B cell (primary cell): ENCODE measurements at regions not wholly inside any gene's neighbourhood (a gene's known extent, or its start where the extent isn't known, plus 50 kb on each side); places are given as distances from the start of the nearest gene placed in this dataset.
"Not testable (repeated sequence)": the region's sequence is repeated elsewhere in the genome, so short reads cannot be mapped to it uniquely, and the experiment has no call there.

Experiments
- ATAC-seq: fragments of 200-7000 bp; cut with Tn5 transposase; one replicate; pipeline ENCODE4 v1.10.0; 2021; ENCODE audit warnings: low read depth, mild to moderate bottlenecking, moderate number of reproducible peaks, moderate library complexity
- CTCF ChIA-PET: fragments of 350-600 bp; sonication (Branson Sonifier 250); formaldehyde crosslinking; loops from one replicate; lab custom pipeline; 2021; ENCODE audit warnings: antibody characterized with exemption, inconsistent platforms; lab: Charles Lee
- POLR2A ChIA-PET: fragments of 350-600 bp; sonication (Branson Sonifier 250); formaldehyde crosslinking; loops from one replicate; lab custom pipeline; 2021; ENCODE audit warnings: antibody characterized with exemption; lab: Charles Lee
- DNase-seq: peaks from one replicate; pipeline ENCODE4 v3.0.0; 2013
- H2AFZ ChIP-seq: 2 replicates; pipeline ENCODE4 v1.6.1; 2012; ENCODE audit warnings: mild to moderate bottlenecking, low read depth, low read length; ENCODE audit not compliant: insufficient read depth, poor library complexity, severe bottlenecking
- H3K27ac ChIP-seq, 2 donors: 1 replicate in 1 of 2; 2 replicates in 1 of 2; pipeline ENCODE4 v1.5.1; 2012 to 2013; ENCODE audit warnings: low read length in 2 of 2, mild to moderate bottlenecking in 2 of 2, moderate library complexity in 1 of 2
- H3K27me3 ChIP-seq, 4 experiments: fragments of 200-600 bp in 1 of 4; sonication (generic) in 1 of 4; replicated peaks in 1 of 4; 1 replicate in 2 of 4; 2 replicates in 2 of 4; pipeline versions ENCODE4 v1.6.1 to v1.7.0; 2013 to 2016; ENCODE audit warnings: low read length in 3 of 4, mild to moderate bottlenecking in 2 of 4, mixed read lengths in 1 of 4, moderate library complexity in 1 of 4; ENCODE audit not compliant: insufficient read depth in 4 of 4, control insufficient read depth in 3 of 4; ENCODE audit errors: control extremely low read depth in 1 of 4
- H3K36me3 ChIP-seq, 2 experiments: replicated peaks in 1 of 2; 1 replicate in 1 of 2; 2 replicates in 1 of 2; pipeline versions ENCODE4 v1.6.1 to v1.7.1; 2013; ENCODE audit warnings: low read length in 1 of 2; ENCODE audit not compliant: insufficient read depth in 2 of 2, control insufficient read depth in 1 of 2; ENCODE audit errors: control extremely low read depth in 1 of 2, extremely low read depth in 1 of 2
- H3K4me1 ChIP-seq, 2 donors: fragments of 200-600 bp in 1 of 2; sonication (generic) in 1 of 2; 1 replicate in 1 of 2; 2 replicates in 1 of 2; pipeline versions ENCODE4 v1.5.1 to v1.6.1; 2013 to 2017; ENCODE audit warnings: low read length in 2 of 2; ENCODE audit not compliant: control insufficient read depth in 2 of 2, insufficient read depth in 2 of 2
- H3K4me2 ChIP-seq: replicated peaks from 2 replicates; pipeline ENCODE3; 2012; ENCODE audit warnings: mild to moderate bottlenecking, low read depth, low read length; ENCODE audit not compliant: poor library complexity, severe bottlenecking
- H3K4me3 ChIP-seq, 5 experiments: fragments of 200-600 bp in 1 of 5; sonication (generic) in 1 of 5; 1 replicate in 3 of 5; 2 replicates in 2 of 5; pipeline versions ENCODE4 v1.5.1 to v1.7.0; 2011 to 2016; ENCODE audit warnings: low read length in 4 of 5, mild to moderate bottlenecking in 4 of 5, low read depth in 2 of 5, control low read depth in 1 of 5, moderate library complexity in 1 of 5; ENCODE audit not compliant: insufficient read depth in 1 of 5; ENCODE audit errors: control extremely low read depth in 1 of 5, extremely low read depth in 1 of 5
- H3K79me2 ChIP-seq: fragments of 200-600 bp; sonication (generic); one replicate; pipeline ENCODE4 v1.6.0; 2016; ENCODE audit warnings: low read length; ENCODE audit not compliant: control insufficient read depth, insufficient read depth
- H3K9ac ChIP-seq: fragments of 200-600 bp; sonication (generic); 2 replicates; pipeline ENCODE4 v1.6.1; 2017; ENCODE audit warnings: mild to moderate bottlenecking, low read length, moderate library complexity
- H3K9me3 ChIP-seq, 3 donors: one replicate each; pipeline versions ENCODE4 v1.6.1 to v1.7.1; 2013; ENCODE audit warnings: low read length in 2 of 3; ENCODE audit not compliant: control insufficient read depth in 2 of 3, insufficient read depth in 1 of 3; ENCODE audit errors: control extremely low read depth in 1 of 3
- H4K20me1 ChIP-seq: 2 replicates; pipeline ENCODE4 v1.6.0; 2012; ENCODE audit warnings: mild to moderate bottlenecking, low read length; ENCODE audit not compliant: insufficient read depth, control insufficient read depth, poor library complexity, severe bottlenecking
- H3K27ac Mint-ChIP-seq: one replicate; pipeline ENCODE4 v1.8.0; 2021; ENCODE audit warnings: mixed read lengths
- H3K27me3 Mint-ChIP-seq: one replicate; pipeline ENCODE4 v1.8.0; 2021; ENCODE audit warnings: mixed read lengths
- H3K4me1 Mint-ChIP-seq: one replicate; pipeline ENCODE4 v1.8.0; 2021; ENCODE audit warnings: mixed read lengths
- H3K4me3 Mint-ChIP-seq: one replicate; pipeline ENCODE4 v1.8.0; 2021; ENCODE audit warnings: mixed read lengths
- H3K9me3 Mint-ChIP-seq: one replicate; pipeline ENCODE4 v1.8.0; 2022; ENCODE audit warnings: mixed read lengths; ENCODE audit not compliant: insufficient read depth
- EZH2 ChIP-seq: IDR thresholded peaks from 2 replicates; pipeline ENCODE4 v1.6.1; 2012; ENCODE audit warnings: borderline replicate concordance, low read depth, mild to moderate bottlenecking, moderate library complexity, low read length; ENCODE audit not compliant: insufficient read depth, poor library complexity, severe bottlenecking
- WGBS: methylation state at CpG from one replicate; pipeline ENCODE4 v1.1.5; 2013; ENCODE audit warnings: missing lambda C conversion rate; ENCODE audit not compliant: insufficient coverage; 5-methylcytosine and 5-hydroxymethylcytosine counted together
- intact Hi-C: fragments of 100-400 bp; cut with micrococcal nuclease; formaldehyde crosslinking; loops from one replicate; pipeline ENCODE4 v1.10.0; 2022
- TF ChIP-seq, protein P1 (sequence below): fragments of 200-600 bp; IDR thresholded peaks from one replicate; pipeline ENCODE4 v1.8.0; 2022; ENCODE audit warnings: antibody characterized with exemption, mild to moderate bottlenecking

DNA sequence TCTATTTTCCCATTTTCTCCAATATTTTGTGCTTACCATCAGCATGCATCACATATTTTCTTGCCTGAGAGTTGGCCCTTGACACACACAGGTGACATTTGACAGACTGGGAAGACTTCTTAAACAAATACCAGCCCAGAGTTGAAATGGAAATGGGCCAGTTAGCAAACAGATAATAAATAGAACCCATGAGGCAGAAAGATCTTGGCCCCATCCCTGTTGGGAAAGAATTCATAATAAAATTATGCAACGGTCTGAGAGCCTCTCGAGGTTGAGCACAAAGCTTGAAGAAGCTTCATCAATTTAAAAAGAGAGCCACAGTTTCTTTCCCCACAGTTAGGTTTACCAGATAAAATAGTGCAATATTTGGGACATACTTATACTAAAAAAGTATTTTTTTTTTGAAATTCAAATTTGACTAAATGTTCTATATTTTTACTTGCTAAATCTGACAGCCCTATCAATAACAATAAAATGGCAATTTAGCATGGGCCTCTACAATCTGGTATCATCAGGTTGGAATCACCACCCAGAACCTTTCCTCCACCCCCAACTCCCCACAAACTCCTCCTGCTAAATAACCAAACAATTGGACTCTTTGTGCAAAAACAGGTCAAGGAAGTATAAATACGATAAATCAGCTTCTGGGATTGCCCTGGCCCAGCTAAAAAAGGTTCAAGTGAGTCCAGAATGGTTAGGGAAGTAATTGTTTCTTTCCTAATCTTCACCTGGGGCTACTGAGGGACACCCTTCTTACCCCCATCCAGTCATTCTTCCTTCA, 129.8 kb downstream of the CD164 start:
- Histone ChIP-seq H3K79me2 (no peaks in the 10 kb centered on the region), H3K27ac (no peak overlapping the region), H3K4me3 (no peak overlapping the region), H3K36me3 (no peaks in the 10 kb centered on the region), H3K27me3 (no peaks in the 10 kb centered on the region), H3K4me2 (no peak overlapping the region), H3K9me3 (no peaks in the 10 kb centered on the region), H4K20me1 (no peaks in the 10 kb centered on the region), H3K4me1 (no peaks in the 10 kb centered on the region), H2AFZ (no peak overlapping the region), H3K9ac (no peak overlapping the region)
- Mint-ChIP-seq H3K4me1 (no peaks in the 10 kb centered on the region), H3K27ac (no peak overlapping the region), H3K4me3 (no peak overlapping the region), H3K9me3 (no peaks in the 10 kb centered on the region), H3K27me3 (peaks cover 6% of the 10 kb centered on the region)
- no peak for TF ChIP-seq EZH2
- TF ChIP-seq, protein P1, sequence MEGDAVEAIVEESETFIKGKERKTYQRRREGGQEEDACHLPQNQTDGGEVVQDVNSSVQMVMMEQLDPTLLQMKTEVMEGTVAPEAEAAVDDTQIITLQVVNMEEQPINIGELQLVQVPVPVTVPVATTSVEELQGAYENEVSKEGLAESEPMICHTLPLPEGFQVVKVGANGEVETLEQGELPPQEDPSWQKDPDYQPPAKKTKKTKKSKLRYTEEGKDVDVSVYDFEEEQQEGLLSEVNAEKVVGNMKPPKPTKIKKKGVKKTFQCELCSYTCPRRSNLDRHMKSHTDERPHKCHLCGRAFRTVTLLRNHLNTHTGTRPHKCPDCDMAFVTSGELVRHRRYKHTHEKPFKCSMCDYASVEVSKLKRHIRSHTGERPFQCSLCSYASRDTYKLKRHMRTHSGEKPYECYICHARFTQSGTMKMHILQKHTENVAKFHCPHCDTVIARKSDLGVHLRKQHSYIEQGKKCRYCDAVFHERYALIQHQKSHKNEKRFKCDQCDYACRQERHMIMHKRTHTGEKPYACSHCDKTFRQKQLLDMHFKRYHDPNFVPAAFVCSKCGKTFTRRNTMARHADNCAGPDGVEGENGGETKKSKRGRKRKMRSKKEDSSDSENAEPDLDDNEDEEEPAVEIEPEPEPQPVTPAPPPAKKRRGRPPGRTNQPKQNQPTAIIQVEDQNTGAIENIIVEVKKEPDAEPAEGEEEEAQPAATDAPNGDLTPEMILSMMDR: no peak
- ChIA-PET POLR2A (no interaction called here), CTCF (no interaction called here)
- intact Hi-C loops: no loop called here
- DNase-seq (no peak), ATAC-seq (no peak)
- WGBS: no CpG with 5 or more reads among the region's 3 CpGs

DNA sequence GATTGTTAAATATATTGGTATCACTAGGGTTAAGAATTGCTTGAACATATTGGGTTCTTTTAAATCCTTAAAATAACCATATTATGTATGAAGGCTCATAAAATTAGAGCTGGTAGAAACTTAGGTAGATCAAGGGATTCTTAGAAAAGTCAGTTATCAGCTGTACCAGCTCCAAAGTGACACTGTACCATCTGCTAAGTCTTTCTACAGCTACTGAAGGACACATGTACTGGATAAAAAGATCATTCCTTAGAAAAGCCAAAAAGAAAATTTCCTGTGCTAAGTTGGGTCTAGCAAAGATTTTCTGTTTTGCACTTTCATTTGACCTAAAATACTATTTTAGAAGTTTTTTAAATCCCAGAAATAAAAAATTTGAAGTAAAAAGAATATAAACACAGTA, 130.4 kb downstream of the CD164 start:
- Histone ChIP-seq H3K4me1 (no peaks in the 10 kb centered on the region), H2AFZ (no peak overlapping the region), H3K27ac (no peak overlapping the region), H4K20me1 (no peaks in the 10 kb centered on the region), H3K27me3 (no peaks in the 10 kb centered on the region), H3K9me3 (no peaks in the 10 kb centered on the region), H3K4me3 (no peak overlapping the region), H3K4me2 (no peak overlapping the region), H3K9ac (no peak overlapping the region), H3K36me3 (no peaks in the 10 kb centered on the region), H3K79me2 (no peaks in the 10 kb centered on the region)
- Mint-ChIP-seq H3K4me3 (no peak overlapping the region), H3K9me3 (no peaks in the 10 kb centered on the region), H3K4me1 (no peaks in the 10 kb centered on the region), H3K27me3 (peaks cover 6% of the 10 kb centered on the region), H3K27ac (no peak overlapping the region)
- POLR2A ChIA-PET: no interaction called here
- ATAC-seq: no peak
- DNase-seq: no peak
- CTCF ChIA-PET: no interaction called here
- intact Hi-C loops: no loop called here
- no peak for TF ChIP-seq EZH2
- TF ChIP-seq, protein P1: no peak

DNA sequence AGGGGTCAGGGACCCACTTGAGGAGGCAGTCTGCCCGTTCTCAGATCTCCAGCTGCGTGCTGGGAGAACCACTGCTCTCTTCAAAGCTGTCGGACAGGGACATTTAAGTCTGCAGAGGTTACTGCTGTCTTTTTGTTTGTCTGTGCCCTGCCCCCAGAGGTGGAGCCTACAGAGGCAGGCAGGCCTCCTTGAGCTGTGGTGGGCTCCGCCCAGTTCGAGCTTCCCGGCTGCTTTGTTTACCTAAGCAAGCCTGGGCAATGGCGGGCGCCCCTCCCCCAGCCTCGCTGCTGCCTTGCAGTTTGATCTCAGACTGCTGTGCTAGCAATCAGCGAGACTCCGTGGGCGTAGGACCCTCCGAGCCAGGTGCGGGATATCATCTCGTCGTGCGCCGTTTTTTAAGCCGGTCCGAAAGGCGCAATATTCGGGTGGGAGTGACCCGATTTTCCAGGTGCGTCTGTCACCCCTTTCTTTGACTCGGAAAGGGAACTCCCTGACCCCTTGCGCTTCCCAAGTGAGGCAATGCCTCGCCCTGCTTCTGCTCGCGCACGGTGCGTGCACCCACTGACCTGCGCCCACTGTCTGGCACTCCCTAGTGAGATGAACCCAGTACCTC, 131.6 kb downstream of the CD164 start:
- H3K27ac Mint-ChIP-seq, H3K79me2 ChIP-seq, H3K27me3 ChIP-seq, H3K9me3 Mint-ChIP-seq, DNase-seq, H3K27ac ChIP-seq, H3K4me3 ChIP-seq, H3K9me3 ChIP-seq, H3K27me3 Mint-ChIP-seq, ATAC-seq, H3K4me1 Mint-ChIP-seq, H3K4me3 Mint-ChIP-seq, H3K9ac ChIP-seq, H3K4me2 ChIP-seq, CTCF ChIA-PET, H3K4me1 ChIP-seq, H3K36me3 ChIP-seq, intact Hi-C loops, H4K20me1 ChIP-seq, H2AFZ ChIP-seq, POLR2A ChIA-PET: not testable (repeated sequence)
- whole genome bisulfite sequencing: no CpG with 5 or more reads among the region's 32 CpGs
